ENCODE measurements at regions not wholly inside any gene's neighbourhood (a gene's known extent, or its start where the extent isn't known, plus 50 kb on each side); places are given as distances from the start of the nearest gene placed in this dataset.

GRCh38 chr10:123367195-123367594 lies 213.0 kb downstream of the BUB3 start:
- no peak for TF ChIP-seq CTCF (IDR thresholded peaks at IDR 0.05)
- TF ChIP-seq POLR2A (IDR thresholded peaks at IDR 0.05) = no peak
- no peak for TF ChIP-seq POLR2AphosphoS5 (IDR thresholded peaks at IDR 0.05)
- TF ChIP-seq EP300 (IDR thresholded peaks at IDR 0.05) = no peak
